C4-2B (cell line): ENCODE measurements at regions not wholly inside any gene's neighbourhood (a gene's known extent, or its start where the extent isn't known, plus 50 kb on each side); places are given as distances from the start of the nearest gene placed in this dataset.

ENCODE experiments used
- CTCF ChIP-seq: fragments of 450-650 bp; conservative IDR thresholded peaks from 2 replicates; pipeline ENCODE4 v1.5.1; 2017; ENCODE audit warnings: mild to moderate bottlenecking
- ZFX ChIP-seq: fragments of 450-650 bp; IDR thresholded peaks from 2 replicates; pipeline ENCODE4 v1.6.1; 2017

GRCh38 chr2:7681881-7682461, 764.8 kb downstream of the RNF144A start:
- TF ChIP-seq CTCF (no peak), ZFX (no peak)
